ENCODE measurements at regions not wholly inside any gene's neighbourhood (a gene's known extent, or its start where the extent isn't known, plus 50 kb on each side); places are given as distances from the start of the nearest gene placed in this dataset.

- Histone ChIP-seq H3K4me2 (ENCODE audit: low read depth, low read length, poor library complexity, severe bottlenecking) (no peak overlapping the region), H3F3A (ENCODE audit: low read depth) (peaks cover 10% of the 10 kb centered on the region; the same call in 1 of the 2 replicates), H3K4me3 (ENCODE audit: low read length, poor library complexity, severe bottlenecking) (no peak overlapping the region), H4K20me1 (ENCODE audit: insufficient read depth, low read length, poor library complexity, severe bottlenecking) (no peaks in the 10 kb centered on the region), H2AFZ (ENCODE audit: low read length) (no peak overlapping the region), H3K79me2 (ENCODE audit: insufficient read depth, low read length) (no peaks in the 10 kb centered on the region), H3K36me3 (ENCODE audit: insufficient read depth, low read length) (no peaks in the 10 kb centered on the region), H3K9me2 (replicated peaks; ENCODE audit: low read depth, low read length) (no peaks in the 10 kb centered on the region), H3K4me1 (ENCODE audit: insufficient read depth, low read length, poor library complexity, severe bottlenecking) (peaks cover 46% of the 10 kb centered on the region), H3K9me3 (ENCODE audit: insufficient read depth, low read depth, low read length) (no peaks in the 10 kb centered on the region), H3K9ac (ENCODE audit: low read depth, low read length, poor library complexity, severe bottlenecking) (no peak overlapping the region), H3K27me3 (ENCODE audit: insufficient read depth, low read length, poor library complexity, severe bottlenecking) (no peaks in the 10 kb centered on the region)
- TF ChIP-seq, protein P1, sequence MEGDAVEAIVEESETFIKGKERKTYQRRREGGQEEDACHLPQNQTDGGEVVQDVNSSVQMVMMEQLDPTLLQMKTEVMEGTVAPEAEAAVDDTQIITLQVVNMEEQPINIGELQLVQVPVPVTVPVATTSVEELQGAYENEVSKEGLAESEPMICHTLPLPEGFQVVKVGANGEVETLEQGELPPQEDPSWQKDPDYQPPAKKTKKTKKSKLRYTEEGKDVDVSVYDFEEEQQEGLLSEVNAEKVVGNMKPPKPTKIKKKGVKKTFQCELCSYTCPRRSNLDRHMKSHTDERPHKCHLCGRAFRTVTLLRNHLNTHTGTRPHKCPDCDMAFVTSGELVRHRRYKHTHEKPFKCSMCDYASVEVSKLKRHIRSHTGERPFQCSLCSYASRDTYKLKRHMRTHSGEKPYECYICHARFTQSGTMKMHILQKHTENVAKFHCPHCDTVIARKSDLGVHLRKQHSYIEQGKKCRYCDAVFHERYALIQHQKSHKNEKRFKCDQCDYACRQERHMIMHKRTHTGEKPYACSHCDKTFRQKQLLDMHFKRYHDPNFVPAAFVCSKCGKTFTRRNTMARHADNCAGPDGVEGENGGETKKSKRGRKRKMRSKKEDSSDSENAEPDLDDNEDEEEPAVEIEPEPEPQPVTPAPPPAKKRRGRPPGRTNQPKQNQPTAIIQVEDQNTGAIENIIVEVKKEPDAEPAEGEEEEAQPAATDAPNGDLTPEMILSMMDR (conservative IDR thresholded peaks at IDR 0.05; ENCODE audit: low read length) = no peak
- no peak for TF ChIP-seq EZH2phosphoT487 (IDR thresholded peaks at IDR 0.05; ENCODE audit: borderline replicate concordance)
Measured at GRCh38 chr9:135286961-135287360, 192.6 kb upstream of the PPP1R26 start.

DNA sequence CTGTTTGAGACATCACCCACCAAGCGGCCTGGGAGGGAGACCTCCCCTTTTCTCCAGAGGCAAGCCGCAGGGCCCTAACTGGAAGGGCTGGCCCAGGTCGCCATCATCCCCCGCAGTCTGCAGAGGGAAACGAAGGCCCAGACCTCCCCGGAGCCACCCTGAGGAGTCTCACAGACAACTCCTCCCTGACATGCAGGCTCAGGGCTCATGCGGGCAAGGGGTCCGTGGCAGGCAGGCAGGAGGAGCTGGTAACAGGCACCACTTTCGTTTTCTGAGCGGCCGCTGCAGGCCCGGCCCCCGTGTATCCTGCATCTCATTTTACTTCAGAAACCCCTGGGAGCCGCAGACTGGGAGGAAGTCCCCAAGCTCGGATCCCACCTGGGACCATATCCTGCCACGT, 192.0 kb upstream of the PPP1R26 start:
- Histone ChIP-seq H3K79me2 (ENCODE audit: insufficient read depth, low read length) (no peaks in the 10 kb centered on the region), H3K9me2 (replicated peaks; ENCODE audit: low read depth, low read length) (no peaks in the 10 kb centered on the region), H3K36me3 (ENCODE audit: insufficient read depth, low read length) (no peaks in the 10 kb centered on the region), H2AFZ (ENCODE audit: low read length) (no peak overlapping the region), H3K4me2 (ENCODE audit: low read depth, low read length, poor library complexity, severe bottlenecking) (no peak overlapping the region), H3K9me3 (ENCODE audit: insufficient read depth, low read depth, low read length) (no peaks in the 10 kb centered on the region), H3F3A (ENCODE audit: low read depth) (peaks cover 10% of the 10 kb centered on the region; the same call in 1 of the 2 replicates), H3K9ac (ENCODE audit: low read depth, low read length, poor library complexity, severe bottlenecking) (no peak overlapping the region), H3K4me3 (ENCODE audit: low read length, poor library complexity, severe bottlenecking) (no peak overlapping the region), H3K27me3 (ENCODE audit: insufficient read depth, low read length, poor library complexity, severe bottlenecking) (no peaks in the 10 kb centered on the region), H4K20me1 (ENCODE audit: insufficient read depth, low read length, poor library complexity, severe bottlenecking) (no peaks in the 10 kb centered on the region), H3K4me1 (ENCODE audit: insufficient read depth, low read length, poor library complexity, severe bottlenecking) (peaks cover 40% of the 10 kb centered on the region)
- no peak for TF ChIP-seq EZH2phosphoT487 (IDR thresholded peaks at IDR 0.05; ENCODE audit: borderline replicate concordance)
- TF ChIP-seq, protein P1 (conservative IDR thresholded peaks at IDR 0.05; ENCODE audit: low read length) = no peak

- no peaks in the 10 kb centered on the region for H4K20me1 ChIP-seq (ENCODE audit: insufficient read depth, low read length, poor library complexity, severe bottlenecking)
- H3K9ac ChIP-seq (ENCODE audit: low read depth, low read length, poor library complexity, severe bottlenecking) = no peak overlapping the region
Measured at GRCh38 chr9:135288054-135288453, 191.5 kb upstream of the PPP1R26 start.

More at GRCh38 chr9:135288054-135288453, 191.5 kb upstream of the PPP1R26 start:
- no peaks in the 10 kb centered on the region for H3K9me2 ChIP-seq (replicated peaks; ENCODE audit: low read depth, low read length)
- no peak overlapping the region for H3K4me2 ChIP-seq (ENCODE audit: low read depth, low read length, poor library complexity, severe bottlenecking)
- no peak for TF ChIP-seq EZH2phosphoT487 (IDR thresholded peaks at IDR 0.05; ENCODE audit: borderline replicate concordance)
- TF ChIP-seq, protein P1 (conservative IDR thresholded peaks at IDR 0.05; ENCODE audit: low read length) = no peak
- no peak overlapping the region for H3K4me3 ChIP-seq (ENCODE audit: low read length, poor library complexity, severe bottlenecking)
- no peaks in the 10 kb centered on the region for H3K27me3 ChIP-seq (ENCODE audit: insufficient read depth, low read length, poor library complexity, severe bottlenecking)
- no peaks in the 10 kb centered on the region for H3K79me2 ChIP-seq (ENCODE audit: insufficient read depth, low read length)
- H3F3A ChIP-seq (ENCODE audit: low read depth) = peaks cover 10% of the 10 kb centered on the region; the same call in 1 of the 2 replicates
- no peaks in the 10 kb centered on the region for H3K36me3 ChIP-seq (ENCODE audit: insufficient read depth, low read length)
- no peaks in the 10 kb centered on the region for H3K9me3 ChIP-seq (ENCODE audit: insufficient read depth, low read depth, low read length)
- H2AFZ ChIP-seq (ENCODE audit: low read length) = no peak overlapping the region
- H3K4me1 ChIP-seq (ENCODE audit: insufficient read depth, low read length, poor library complexity, severe bottlenecking) = peaks cover 36% of the 10 kb centered on the region

Data from Loucy (cell line).